ENCODE measurements at regions not wholly inside any gene's neighbourhood (a gene's known extent, or its start where the extent isn't known, plus 50 kb on each side); places are given as distances from the start of the nearest gene placed in this dataset.

- no peaks in the 10 kb centered on the region for H4K20me1 ChIP-seq (ENCODE audit: insufficient read depth, low read length)
- peaks cover 15% of the 10 kb centered on the region for H3K27me3 ChIP-seq (ENCODE audit: insufficient read depth, low read length)
- H3K4me1 ChIP-seq (ENCODE audit: insufficient read depth, low read length) = no peaks in the 10 kb centered on the region
- no peak overlapping the region for H3K4me2 ChIP-seq (ENCODE audit: insufficient read depth, low read length)
- H2AFZ ChIP-seq (ENCODE audit: low read length) = no peak overlapping the region
- H3K4me3 ChIP-seq (ENCODE audit: insufficient read depth, low read length) = no peak overlapping the region
- no peak for TF ChIP-seq CTCF (IDR thresholded peaks at IDR 0.05; ENCODE audit: extremely low read depth, low read depth, low read length)
- H3K36me3 ChIP-seq (ENCODE audit: insufficient read depth, low read length) = no peaks in the 10 kb centered on the region
- no peak for DNase-seq (ENCODE audit: insufficient read length, low spot score, missing footprints)
- H3K9me3 ChIP-seq (ENCODE audit: low read depth, low read length) = no peaks in the 10 kb centered on the region
- H3K79me2 ChIP-seq (ENCODE audit: insufficient read depth, low read length) = no peaks in the 10 kb centered on the region
- H3K27ac ChIP-seq (ENCODE audit: low read depth, low read length) = no peak overlapping the region
Measured at GRCh38 chr12:69118516-69118915, 120.9 kb upstream of the CPSF6 start.

DNA sequence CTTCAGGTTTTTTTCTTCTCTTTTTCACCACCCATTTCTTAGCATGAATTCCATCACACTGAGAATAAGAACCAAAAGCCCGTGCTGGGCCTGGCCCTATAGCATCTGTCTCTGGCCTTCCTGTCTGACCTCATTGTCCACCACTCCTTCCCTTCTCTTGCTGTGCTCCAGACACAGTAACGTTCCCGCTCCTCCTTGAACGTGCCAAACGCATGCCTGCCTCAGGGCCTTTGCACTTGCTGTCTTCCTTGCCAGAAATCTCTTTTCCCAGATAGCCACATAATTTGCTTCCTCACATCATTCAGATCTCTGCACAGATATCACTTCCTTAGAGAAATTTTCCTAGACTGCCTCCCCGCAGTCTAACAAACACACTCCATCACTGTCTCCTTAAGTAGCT lies 119.6 kb upstream of the CPSF6 start:
- no peak overlapping the region for H2AFZ ChIP-seq (ENCODE audit: low read length)
- peaks cover 20% of the 10 kb centered on the region for H3K27me3 ChIP-seq (ENCODE audit: insufficient read depth, low read length)
- H4K20me1 ChIP-seq (ENCODE audit: insufficient read depth, low read length) = no peaks in the 10 kb centered on the region
- no peak overlapping the region for H3K4me2 ChIP-seq (ENCODE audit: insufficient read depth, low read length)
- H3K27ac ChIP-seq (ENCODE audit: low read depth, low read length) = no peak overlapping the region
- no peaks in the 10 kb centered on the region for H3K4me1 ChIP-seq (ENCODE audit: insufficient read depth, low read length)
- no peak for DNase-seq (ENCODE audit: insufficient read length, low spot score, missing footprints)
- H3K79me2 ChIP-seq (ENCODE audit: insufficient read depth, low read length) = no peaks in the 10 kb centered on the region
- no peaks in the 10 kb centered on the region for H3K36me3 ChIP-seq (ENCODE audit: insufficient read depth, low read length)
- H3K4me3 ChIP-seq (ENCODE audit: insufficient read depth, low read length) = no peak overlapping the region
- H3K9me3 ChIP-seq (ENCODE audit: low read depth, low read length) = no peaks in the 10 kb centered on the region
- no peak for TF ChIP-seq CTCF (IDR thresholded peaks at IDR 0.05; ENCODE audit: extremely low read depth, low read depth, low read length)

DNA sequence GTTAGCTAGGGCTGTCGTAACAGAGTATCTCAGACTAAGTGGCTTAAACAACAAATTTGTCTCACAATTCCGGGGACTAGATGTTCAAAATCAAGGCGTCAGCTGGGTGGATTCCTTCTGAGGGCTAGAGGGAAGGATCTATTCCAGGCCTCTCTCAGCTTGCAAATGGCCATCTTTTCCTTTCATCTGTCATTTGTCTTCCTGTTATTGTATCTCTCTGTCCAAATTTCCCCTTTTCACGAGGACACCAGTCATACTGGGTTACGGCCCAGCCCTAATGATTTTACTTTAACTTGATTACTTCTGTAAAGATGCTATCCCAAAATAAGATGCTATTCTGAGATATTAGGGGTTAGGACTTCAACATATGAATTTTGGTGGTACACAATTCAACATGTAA lies 119.0 kb upstream of the CPSF6 start:
- no peak overlapping the region for H3K4me2 ChIP-seq (ENCODE audit: insufficient read depth, low read length)
- no peak overlapping the region for H3K4me3 ChIP-seq (ENCODE audit: insufficient read depth, low read length)
- no peaks in the 10 kb centered on the region for H3K9me3 ChIP-seq (ENCODE audit: low read depth, low read length)
- no peaks in the 10 kb centered on the region for H4K20me1 ChIP-seq (ENCODE audit: insufficient read depth, low read length)
- no peak overlapping the region for H3K27ac ChIP-seq (ENCODE audit: low read depth, low read length)
- peaks cover 20% of the 10 kb centered on the region for H3K27me3 ChIP-seq (ENCODE audit: insufficient read depth, low read length)
- H3K4me1 ChIP-seq (ENCODE audit: insufficient read depth, low read length) = no peaks in the 10 kb centered on the region
- H2AFZ ChIP-seq (ENCODE audit: low read length) = no peak overlapping the region
- no peaks in the 10 kb centered on the region for H3K36me3 ChIP-seq (ENCODE audit: insufficient read depth, low read length)
- no peak for DNase-seq (ENCODE audit: insufficient read length, low spot score, missing footprints)
- TF ChIP-seq CTCF (IDR thresholded peaks at IDR 0.05; ENCODE audit: extremely low read depth, low read depth, low read length) = no peak
- no peaks in the 10 kb centered on the region for H3K79me2 ChIP-seq (ENCODE audit: insufficient read depth, low read length)

- H3K4me2 ChIP-seq (ENCODE audit: insufficient read depth, low read length) = no peak overlapping the region
- no peak for DNase-seq (ENCODE audit: insufficient read length, low spot score, missing footprints)
- no peak overlapping the region for H2AFZ ChIP-seq (ENCODE audit: low read length)
- no peaks in the 10 kb centered on the region for H3K4me1 ChIP-seq (ENCODE audit: insufficient read depth, low read length)
- H4K20me1 ChIP-seq (ENCODE audit: insufficient read depth, low read length) = no peaks in the 10 kb centered on the region
- H3K4me3 ChIP-seq (ENCODE audit: insufficient read depth, low read length) = no peak overlapping the region
- TF ChIP-seq CTCF (IDR thresholded peaks at IDR 0.05; ENCODE audit: extremely low read depth, low read depth, low read length) = no peak
- H3K27ac ChIP-seq (ENCODE audit: low read depth, low read length) = no peak overlapping the region
- H3K36me3 ChIP-seq (ENCODE audit: insufficient read depth, low read length) = no peaks in the 10 kb centered on the region
- peaks cover 20% of the 10 kb centered on the region for H3K27me3 ChIP-seq (ENCODE audit: insufficient read depth, low read length)
- H3K9me3 ChIP-seq (ENCODE audit: low read depth, low read length) = no peaks in the 10 kb centered on the region
- no peaks in the 10 kb centered on the region for H3K79me2 ChIP-seq (ENCODE audit: insufficient read depth, low read length)
Measured at GRCh38 chr12:69123311-69123710, 116.1 kb upstream of the CPSF6 start.

Data from osteoblast (primary cell).